Activated CD8-positive, alpha-beta memory T cell treated with anti-CD3 and anti-CD28 coated beads, Interleukin-2, amount 10 ng/mL, durations not matched to agents 7 days and 5 days (primary cell): ENCODE measurements at regions not wholly inside any gene's neighbourhood (a gene's known extent, or its start where the extent isn't known, plus 50 kb on each side); places are given as distances from the start of the nearest gene placed in this dataset.

ENCODE experiments used
- ATAC-seq: fragments of 150-1000 bp; cut with Tn5 transposase; one replicate; pipeline ENCODE4 v1.10.0; 2021; ENCODE audit warnings: moderate library complexity
- CTCF ChIA-PET: fragments of 350-600 bp; sonication (Branson Sonifier 250); formaldehyde crosslinking; loops from one replicate; lab custom pipeline; 2021; ENCODE audit warnings: antibody characterized with exemption; lab: Charles Lee
- DNase-seq: peaks from one replicate; pipeline ENCODE4 v3.0.0-alpha.2; 2020
- H3K27ac Mint-ChIP-seq: one replicate; pipeline ENCODE4 v1.8.0; 2021; ENCODE audit warnings: mild to moderate bottlenecking, mixed read lengths
- H3K27me3 Mint-ChIP-seq: one replicate; pipeline ENCODE4 v1.8.0; 2021; ENCODE audit warnings: mixed read lengths
- H3K36me3 Mint-ChIP-seq: one replicate; pipeline ENCODE4 v1.8.0; 2021; ENCODE audit warnings: mild to moderate bottlenecking, mixed read lengths
- H3K4me1 Mint-ChIP-seq: one replicate; pipeline ENCODE4 v1.8.0; 2021; ENCODE audit warnings: mixed read lengths
- H3K4me3 Mint-ChIP-seq: one replicate; pipeline ENCODE4 v1.8.0; 2021; ENCODE audit warnings: mild to moderate bottlenecking, moderate library complexity, mixed read lengths
- H3K9me3 Mint-ChIP-seq: one replicate; pipeline ENCODE4 v1.8.0; 2022; ENCODE audit warnings: low read depth, mixed read lengths

- H3K4me1 Mint-ChIP-seq, result no peaks in the 10 kb centered on the region
- CTCF ChIA-PET, result no interaction called here
- peaks cover 7% of the 10 kb centered on the region for H3K27me3 Mint-ChIP-seq
- no peaks in the 10 kb centered on the region for H3K9me3 Mint-ChIP-seq
- H3K27ac Mint-ChIP-seq, result no peak overlapping the region
- H3K4me3 Mint-ChIP-seq, result no peak overlapping the region
- no peaks in the 10 kb centered on the region for H3K36me3 Mint-ChIP-seq
- DNase-seq (no peak), ATAC-seq (no peak)
Observed at GRCh38 chr20:48171626-48172356, 386.5 kb upstream of the SULF2 start.

DNA sequence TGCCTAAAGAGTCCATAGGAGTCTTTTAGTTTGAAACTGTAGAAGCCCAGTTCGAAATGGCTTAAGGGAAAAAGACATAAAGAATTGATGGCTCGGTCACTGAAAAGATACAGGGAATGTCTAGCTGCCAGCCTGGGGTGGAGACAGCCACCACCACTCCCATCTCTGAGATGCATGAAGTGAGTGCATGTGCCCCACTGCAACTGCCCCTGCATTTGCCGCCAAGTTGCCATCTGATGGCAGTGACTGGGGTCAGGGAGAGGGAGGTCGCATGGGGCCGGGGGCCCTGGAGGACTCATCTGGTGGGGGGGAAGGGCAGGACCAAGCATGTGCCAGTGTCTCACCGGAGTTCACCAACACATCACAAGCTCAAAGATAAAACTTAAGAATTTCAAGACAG lies 385.8 kb upstream of the SULF2 start:
- CTCF ChIA-PET, result no interaction called here
- H3K4me3 Mint-ChIP-seq, result no peak overlapping the region
- peaks cover 7% of the 10 kb centered on the region for H3K27me3 Mint-ChIP-seq

DNA sequence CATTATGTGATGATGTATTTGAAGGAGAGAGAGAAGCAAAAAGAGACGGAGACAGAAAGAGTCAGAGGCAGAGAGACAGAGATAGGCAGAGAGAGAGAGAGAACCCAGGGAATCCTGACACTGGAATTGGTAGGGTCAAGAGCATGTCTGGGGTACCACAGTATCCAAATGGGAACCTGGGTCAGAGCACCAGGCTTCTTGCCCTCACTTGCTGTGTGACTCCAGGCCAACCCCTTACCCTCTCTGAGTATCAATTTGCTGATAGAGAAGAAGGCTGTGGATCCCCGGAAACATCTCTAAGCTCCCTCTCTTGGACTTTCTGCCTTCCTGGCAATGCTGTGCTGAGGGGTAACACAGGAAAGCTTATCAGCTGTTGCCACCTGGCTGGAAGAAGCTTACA lies 385.3 kb upstream of the SULF2 start:
- Mint-ChIP-seq H3K9me3 (no peaks in the 10 kb centered on the region), H3K4me3 (no peak overlapping the region), H3K27ac (no peak overlapping the region), H3K4me1 (no peaks in the 10 kb centered on the region), H3K27me3 (peaks cover 7% of the 10 kb centered on the region), H3K36me3 (no peaks in the 10 kb centered on the region)
- no peak for DNase-seq
- CTCF ChIA-PET, result no interaction called here
- no peak for ATAC-seq

More for the DNA sequence above, 385.8 kb upstream of the SULF2 start:
- DNase-seq, result no peak
- H3K36me3 Mint-ChIP-seq, result no peaks in the 10 kb centered on the region
- ATAC-seq, result no peak
- no peak overlapping the region for H3K27ac Mint-ChIP-seq
- H3K4me1 Mint-ChIP-seq, result no peaks in the 10 kb centered on the region
- H3K9me3 Mint-ChIP-seq, result no peaks in the 10 kb centered on the region

- Mint-ChIP-seq H3K27ac (no peak overlapping the region), H3K9me3 (no peaks in the 10 kb centered on the region), H3K4me3 (no peak overlapping the region), H3K4me1 (no peaks in the 10 kb centered on the region), H3K27me3 (peaks cover 7% of the 10 kb centered on the region), H3K36me3 (no peaks in the 10 kb centered on the region)
- no peak for DNase-seq
- CTCF ChIA-PET, result interaction anchor here (0.7 kb wide), 1 partner anchor 33 kb away, joined by 3 read pairs; no protein-coding TSS in a partner anchor
- ATAC-seq, result no peak
Observed at GRCh38 chr20:48169650-48170225, 384.5 kb upstream of the SULF2 start.

DNA sequence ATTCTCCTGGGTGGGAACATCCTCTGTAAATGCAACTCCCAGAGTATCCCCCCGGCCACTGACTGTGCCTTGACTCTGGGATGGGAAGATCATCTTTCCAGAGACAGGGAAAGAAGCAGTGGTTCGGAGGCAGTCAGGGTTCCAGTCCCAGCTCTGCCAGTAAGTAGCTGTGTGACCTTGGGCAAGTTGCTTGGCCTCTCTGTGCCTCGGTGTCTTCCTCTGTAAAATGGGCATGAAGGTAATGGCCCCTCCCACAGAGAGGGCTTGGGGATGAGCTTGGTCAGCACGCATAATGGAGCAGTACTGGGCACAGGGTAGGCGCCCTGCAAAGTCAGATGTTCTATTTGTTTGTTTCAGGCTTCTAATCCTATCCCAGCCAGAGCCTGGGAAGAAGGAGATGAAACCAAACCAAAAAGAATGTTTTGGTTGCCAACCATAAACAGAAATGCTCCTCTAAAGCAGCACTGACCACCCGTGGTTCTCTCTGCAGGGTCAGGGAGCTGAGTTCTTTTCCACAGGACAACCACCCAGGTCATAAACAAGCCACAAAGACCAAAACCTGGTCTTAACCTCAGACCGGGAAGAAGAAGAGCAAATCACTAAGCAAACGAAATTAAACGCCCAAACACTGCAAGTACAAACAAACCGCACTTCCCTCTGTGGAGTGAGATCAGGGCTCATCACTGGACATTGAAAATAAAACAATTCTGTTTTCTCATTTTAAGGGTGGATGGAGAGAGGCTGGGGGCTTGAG lies 381.0 kb upstream of the SULF2 start:
- ATAC-seq (no peak), DNase-seq (no peak)
- Mint-ChIP-seq H3K27ac (no peak overlapping the region), H3K4me1 (no peaks in the 10 kb centered on the region), H3K4me3 (no peak overlapping the region), H3K9me3 (no peaks in the 10 kb centered on the region), H3K27me3 (no peaks in the 10 kb centered on the region), H3K36me3 (no peaks in the 10 kb centered on the region)
- CTCF ChIA-PET, result no interaction called here

DNA sequence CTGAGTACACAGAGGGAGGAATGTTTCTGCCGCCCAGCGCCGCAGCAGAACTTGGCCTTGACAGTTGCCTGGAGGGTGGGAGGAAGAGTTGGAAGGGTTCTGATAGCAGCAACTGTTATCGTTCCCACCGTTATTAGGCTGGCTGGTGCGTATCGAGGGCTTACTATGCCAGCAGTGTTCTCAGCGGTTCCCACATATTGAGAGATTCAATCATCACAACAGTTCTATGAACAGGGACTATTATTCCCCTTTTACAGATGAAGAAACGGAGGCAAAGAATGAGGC lies 380.1 kb upstream of the SULF2 start:
- H3K4me1 Mint-ChIP-seq, result no peaks in the 10 kb centered on the region
- no peaks in the 10 kb centered on the region for H3K27me3 Mint-ChIP-seq

DNA sequence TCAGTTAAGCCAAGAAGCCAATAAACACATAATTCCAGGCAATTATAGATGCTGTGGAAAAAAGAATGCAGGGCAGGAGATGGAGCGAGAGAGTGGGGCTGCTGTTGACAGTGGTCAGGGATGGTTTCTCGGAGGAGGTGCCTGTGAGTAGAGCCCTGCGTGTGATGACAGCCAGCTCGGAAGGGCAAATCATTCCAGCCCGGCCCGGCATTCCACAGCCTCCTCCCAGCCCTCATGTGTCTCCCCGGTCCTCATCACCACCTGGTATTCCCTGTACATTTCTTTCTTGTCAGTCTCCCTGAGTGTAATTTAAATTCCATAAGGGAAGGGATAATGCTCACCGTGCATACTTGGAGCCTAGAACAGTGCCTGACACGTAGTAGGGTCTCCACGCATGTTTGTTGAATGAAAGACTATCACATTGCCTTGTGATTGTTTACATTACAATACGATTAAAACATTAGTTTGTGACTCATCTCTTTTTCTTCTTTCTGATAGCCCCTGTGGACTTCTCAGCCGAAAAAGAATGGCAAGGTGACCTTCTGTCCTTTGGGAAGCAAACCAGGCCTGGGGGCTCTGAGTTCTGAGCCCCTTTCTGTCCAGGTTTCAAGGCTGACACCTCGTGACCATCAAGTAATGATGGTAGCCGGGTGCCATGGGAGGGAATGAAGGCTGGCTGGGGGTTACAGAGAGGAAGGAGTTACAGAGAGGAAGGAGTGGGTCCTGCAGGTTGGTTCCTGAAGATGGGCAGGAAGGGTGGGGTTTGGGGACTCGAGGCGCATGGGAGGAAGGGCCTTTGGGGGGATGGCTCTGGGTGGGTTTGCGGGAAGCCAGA lies 379.5 kb upstream of the SULF2 start:
- no peaks in the 10 kb centered on the region for H3K9me3 Mint-ChIP-seq
- H3K36me3 Mint-ChIP-seq, result no peaks in the 10 kb centered on the region
- no peak overlapping the region for H3K27ac Mint-ChIP-seq
- DNase-seq, result no peak
- H3K4me3 Mint-ChIP-seq, result no peak overlapping the region
- no peaks in the 10 kb centered on the region for H3K27me3 Mint-ChIP-seq
- CTCF ChIA-PET, result no interaction called here
- ATAC-seq, result no peak
- H3K4me1 Mint-ChIP-seq, result no peaks in the 10 kb centered on the region

More for the DNA sequence above, 380.1 kb upstream of the SULF2 start:
- Mint-ChIP-seq H3K27ac (no peak overlapping the region), H3K4me3 (no peak overlapping the region), H3K36me3 (no peaks in the 10 kb centered on the region), H3K9me3 (no peaks in the 10 kb centered on the region)
- no peak for ATAC-seq
- CTCF ChIA-PET, result no interaction called here
- no peak for DNase-seq

- Mint-ChIP-seq H3K27ac (no peak overlapping the region), H3K9me3 (no peaks in the 10 kb centered on the region)
Observed at GRCh38 chr20:48164034-48164433, 378.8 kb upstream of the SULF2 start.

GRCh38 chr20:48163505-48163904 lies 378.2 kb upstream of the SULF2 start:
- Mint-ChIP-seq H3K27me3 (no peaks in the 10 kb centered on the region), H3K4me3 (no peak overlapping the region), H3K4me1 (no peaks in the 10 kb centered on the region), H3K36me3 (no peaks in the 10 kb centered on the region), H3K27ac (no peak overlapping the region), H3K9me3 (no peaks in the 10 kb centered on the region)
- ATAC-seq (no peak), DNase-seq (no peak)
- CTCF ChIA-PET, result no interaction called here

More at GRCh38 chr20:48164034-48164433, 378.8 kb upstream of the SULF2 start:
- Mint-ChIP-seq H3K4me1 (no peaks in the 10 kb centered on the region), H3K27me3 (no peaks in the 10 kb centered on the region), H3K4me3 (no peak overlapping the region), H3K36me3 (no peaks in the 10 kb centered on the region)
- no peak for ATAC-seq
- CTCF ChIA-PET, result no interaction called here
- DNase-seq, result no peak

DNA sequence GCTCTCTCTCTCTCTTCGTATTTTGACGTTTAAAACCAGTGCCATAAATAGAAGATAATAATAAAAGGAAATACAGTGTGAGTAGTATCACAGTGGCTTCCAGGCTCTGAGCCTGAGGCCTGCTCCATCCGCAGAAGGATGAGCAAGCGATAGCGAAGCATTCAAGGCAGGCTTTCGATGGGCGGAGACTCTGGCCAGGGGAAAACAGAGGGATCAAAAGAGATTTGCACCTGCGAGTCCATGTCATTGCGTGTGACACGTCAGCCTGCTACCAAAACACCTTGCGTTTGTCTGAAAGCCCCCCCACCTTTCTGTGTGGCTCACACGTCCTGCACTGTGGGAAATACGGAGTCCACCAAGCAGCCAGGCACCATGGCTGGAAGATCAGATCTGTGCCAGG lies 377.3 kb upstream of the SULF2 start:
- DNase-seq (no peak), ATAC-seq (no peak)
- CTCF ChIA-PET, result no interaction called here
- no peaks in the 10 kb centered on the region for H3K4me1 Mint-ChIP-seq
- H3K27me3 Mint-ChIP-seq, result peaks cover 4% of the 10 kb centered on the region
- no peak overlapping the region for H3K4me3 Mint-ChIP-seq
- H3K27ac Mint-ChIP-seq, result no peak overlapping the region
- no peaks in the 10 kb centered on the region for H3K9me3 Mint-ChIP-seq
- H3K36me3 Mint-ChIP-seq, result no peaks in the 10 kb centered on the region

DNA sequence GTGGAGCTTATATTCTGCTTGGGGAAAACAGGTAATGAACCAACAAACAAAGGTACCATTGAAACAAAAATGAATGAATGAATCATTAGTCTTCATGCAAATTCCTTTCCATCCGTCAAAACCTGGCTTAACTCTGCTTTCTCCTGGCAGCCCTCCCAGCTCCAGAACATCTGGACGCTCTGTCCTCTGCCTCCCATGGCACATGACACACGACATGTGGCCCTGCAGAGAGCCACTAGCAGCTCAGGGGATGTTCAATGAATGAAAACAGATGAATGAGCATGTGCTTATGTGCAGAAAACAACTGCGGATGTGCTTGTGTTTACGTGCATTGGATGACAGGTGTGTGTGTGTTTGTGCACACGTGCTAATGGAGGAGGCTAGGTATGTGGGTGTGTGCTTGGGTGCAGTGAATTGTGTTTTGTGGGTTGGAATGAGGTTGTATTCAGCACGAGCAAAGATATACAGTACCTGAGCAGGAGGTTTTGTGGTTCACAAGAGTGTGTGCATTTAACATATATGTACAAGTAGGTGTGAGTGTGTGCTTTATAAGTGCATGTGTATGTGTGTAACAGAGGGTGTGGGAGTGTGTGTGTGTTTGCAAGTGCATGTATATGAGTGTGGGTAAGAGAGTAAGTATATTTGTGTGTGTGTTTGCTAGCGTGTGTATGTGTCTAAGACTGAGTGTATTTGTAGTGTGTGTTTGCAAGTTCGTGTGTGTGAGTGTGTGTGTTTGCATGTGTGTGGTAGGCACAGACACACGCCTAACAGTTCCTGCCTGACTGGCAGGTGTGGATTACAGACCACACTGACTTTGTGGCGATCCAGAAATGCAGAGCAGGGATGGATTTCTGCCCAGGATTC lies 374.1 kb upstream of the SULF2 start:
- CTCF ChIA-PET, result no interaction called here
- Mint-ChIP-seq H3K36me3 (no peaks in the 10 kb centered on the region), H3K9me3 (no peaks in the 10 kb centered on the region), H3K4me3 (no peak overlapping the region), H3K27ac (no peak overlapping the region), H3K27me3 (peaks cover 7% of the 10 kb centered on the region), H3K4me1 (no peaks in the 10 kb centered on the region)
- ATAC-seq (no peak), DNase-seq (no peak)

GRCh38 chr20:48158014-48158413 lies 372.7 kb upstream of the SULF2 start:
- Mint-ChIP-seq H3K9me3 (no peaks in the 10 kb centered on the region), H3K4me3 (no peak overlapping the region), H3K27me3 (peaks cover 7% of the 10 kb centered on the region), H3K36me3 (no peaks in the 10 kb centered on the region), H3K4me1 (no peaks in the 10 kb centered on the region), H3K27ac (no peak overlapping the region)
- DNase-seq (no peak), ATAC-seq (no peak)
- CTCF ChIA-PET, result no interaction called here
